RWPE2 (cell line): ENCODE measurements at regions not wholly inside any gene's neighbourhood (a gene's known extent, or its start where the extent isn't known, plus 50 kb on each side); places are given as distances from the start of the nearest gene placed in this dataset.

Source experiments
- ATAC-seq: fragments of 200-7000 bp; cut with Tn5 transposase; 3 replicates; pipeline ENCODE4 v1.9.1; 2021; ENCODE audit warnings: low read depth
- DNase-seq: peaks from one replicate; pipeline ENCODE4 v3.0.0-alpha.2; 2020; ENCODE audit warnings: low spot score
- H3K27ac ChIP-seq: fragments of 450-650 bp; 2 replicates; pipeline ENCODE4 v1.5.1; 2017; ENCODE audit warnings: mild to moderate bottlenecking; ENCODE audit not compliant: poor library complexity, severe bottlenecking
- H3K27me3 ChIP-seq: fragments of 250-450 bp; sonication (Bioruptor Pico); 2 replicates; pipeline ENCODE4 v1.5.1; 2021; ENCODE audit warnings: mild to moderate bottlenecking, moderate library complexity; ENCODE audit not compliant: insufficient read depth, poor library complexity, severe bottlenecking
- H3K36me3 ChIP-seq: fragments of 250-450 bp; sonication (Bioruptor Pico); 2 replicates; pipeline ENCODE4 v1.5.1; 2020; ENCODE audit warnings: low read depth, mild to moderate bottlenecking, moderate library complexity
- H3K4me1 ChIP-seq: fragments of 250-450 bp; sonication (Bioruptor Pico); 2 replicates; pipeline ENCODE4 v1.5.1; 2021; ENCODE audit warnings: mild to moderate bottlenecking, moderate library complexity; ENCODE audit not compliant: insufficient read depth, poor library complexity, severe bottlenecking
- H3K4me3 ChIP-seq: fragments of 250-450 bp; sonication (Bioruptor Pico); 2 replicates; pipeline ENCODE4 v1.5.1; 2021; ENCODE audit warnings: mild to moderate bottlenecking, moderate library complexity; ENCODE audit not compliant: severe bottlenecking
- H3K9me3 ChIP-seq: fragments of 250-450 bp; sonication (Bioruptor Pico); 2 replicates; pipeline ENCODE4 v1.5.1; 2021; ENCODE audit warnings: mild to moderate bottlenecking, moderate library complexity; ENCODE audit not compliant: severe bottlenecking
- TF ChIP-seq, protein P1 (sequence below): fragments of 450-650 bp; IDR thresholded peaks from one replicate; pipeline ENCODE4 v1.5.1; 2017; ENCODE audit warnings: mild to moderate bottlenecking, moderate library complexity; ENCODE audit not compliant: poor library complexity, severe bottlenecking

GRCh38 chr6:44681761-44682160 lies 294.3 kb downstream of the CDC5L start:
- Histone ChIP-seq H3K4me1 (peaks cover 8% of the 10 kb centered on the region), H3K9me3 (no peaks in the 10 kb centered on the region), H3K27me3 (no peaks in the 10 kb centered on the region), H3K36me3 (no peaks in the 10 kb centered on the region), H3K4me3 (no peak overlapping the region), H3K27ac (no peak overlapping the region)
- TF ChIP-seq, protein P1, sequence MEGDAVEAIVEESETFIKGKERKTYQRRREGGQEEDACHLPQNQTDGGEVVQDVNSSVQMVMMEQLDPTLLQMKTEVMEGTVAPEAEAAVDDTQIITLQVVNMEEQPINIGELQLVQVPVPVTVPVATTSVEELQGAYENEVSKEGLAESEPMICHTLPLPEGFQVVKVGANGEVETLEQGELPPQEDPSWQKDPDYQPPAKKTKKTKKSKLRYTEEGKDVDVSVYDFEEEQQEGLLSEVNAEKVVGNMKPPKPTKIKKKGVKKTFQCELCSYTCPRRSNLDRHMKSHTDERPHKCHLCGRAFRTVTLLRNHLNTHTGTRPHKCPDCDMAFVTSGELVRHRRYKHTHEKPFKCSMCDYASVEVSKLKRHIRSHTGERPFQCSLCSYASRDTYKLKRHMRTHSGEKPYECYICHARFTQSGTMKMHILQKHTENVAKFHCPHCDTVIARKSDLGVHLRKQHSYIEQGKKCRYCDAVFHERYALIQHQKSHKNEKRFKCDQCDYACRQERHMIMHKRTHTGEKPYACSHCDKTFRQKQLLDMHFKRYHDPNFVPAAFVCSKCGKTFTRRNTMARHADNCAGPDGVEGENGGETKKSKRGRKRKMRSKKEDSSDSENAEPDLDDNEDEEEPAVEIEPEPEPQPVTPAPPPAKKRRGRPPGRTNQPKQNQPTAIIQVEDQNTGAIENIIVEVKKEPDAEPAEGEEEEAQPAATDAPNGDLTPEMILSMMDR = no peak
- DNase-seq (peak; percentile 34), ATAC-seq (no peak)

- no peak for DNase-seq
Observed at GRCh38 chr6:44682280-44682679, 294.8 kb downstream of the CDC5L start.

GRCh38 chr6:44682987-44683779 lies 295.7 kb downstream of the CDC5L start:
- H3K9me3 ChIP-seq = no peaks in the 10 kb centered on the region
- H3K4me1 ChIP-seq = peaks cover 8% of the 10 kb centered on the region
- no peak overlapping the region for H3K4me3 ChIP-seq
- no peak overlapping the region for H3K27ac ChIP-seq
- no peak for ATAC-seq
- TF ChIP-seq, protein P1 = no peak
- DNase-seq = peak; percentile 0
- no peaks in the 10 kb centered on the region for H3K27me3 ChIP-seq
- H3K36me3 ChIP-seq = no peaks in the 10 kb centered on the region

More at GRCh38 chr6:44682280-44682679, 294.8 kb downstream of the CDC5L start:
- H3K4me3 ChIP-seq = no peak overlapping the region
- H3K4me1 ChIP-seq = peaks cover 8% of the 10 kb centered on the region
- no peaks in the 10 kb centered on the region for H3K27me3 ChIP-seq
- H3K36me3 ChIP-seq = no peaks in the 10 kb centered on the region
- no peaks in the 10 kb centered on the region for H3K9me3 ChIP-seq
- TF ChIP-seq, protein P1 = no peak
- ATAC-seq = no peak
- H3K27ac ChIP-seq = no peak overlapping the region

- Histone ChIP-seq H3K27me3 (no peaks in the 10 kb centered on the region), H3K4me1 (peaks cover 8% of the 10 kb centered on the region), H3K27ac (peak overlapping the region; percentile 5), H3K36me3 (no peaks in the 10 kb centered on the region), H3K9me3 (no peaks in the 10 kb centered on the region), H3K4me3 (no peak overlapping the region)
- TF ChIP-seq, protein P1 = no peak
- ATAC-seq (peak; percentile 83), DNase-seq (no peak)
Observed at GRCh38 chr6:44685213-44685612, 297.7 kb downstream of the CDC5L start.

DNA sequence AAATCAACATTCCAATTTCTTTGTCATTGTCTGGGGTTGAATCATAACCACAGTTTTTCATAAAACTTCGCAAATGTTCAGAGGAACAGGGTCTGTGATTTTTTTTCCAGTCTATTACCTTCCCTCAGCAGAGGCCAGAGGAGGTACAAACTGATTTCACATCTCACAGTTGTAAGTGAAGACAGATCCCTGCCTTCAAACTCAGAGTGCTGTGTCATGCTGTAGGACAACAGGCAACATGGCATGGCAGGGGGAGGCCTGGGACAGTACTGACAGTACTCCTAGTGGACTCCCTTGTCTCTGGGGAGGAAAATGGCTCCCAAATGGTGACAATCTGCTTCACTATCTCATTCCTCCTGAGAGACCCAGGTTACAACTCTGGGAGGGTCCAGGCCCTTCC lies 308.6 kb downstream of the CDC5L start:
- TF ChIP-seq, protein P1 = no peak
- Histone ChIP-seq H3K9me3 (no peaks in the 10 kb centered on the region), H3K4me3 (no peak overlapping the region), H3K27ac (no peak overlapping the region), H3K36me3 (no peaks in the 10 kb centered on the region), H3K4me1 (no peaks in the 10 kb centered on the region), H3K27me3 (no peaks in the 10 kb centered on the region)
- ATAC-seq (peak; percentile 31; the same call in 2 of the 3 replicates), DNase-seq (no peak)
